ENCODE measurements at regions not wholly inside any gene's neighbourhood (a gene's known extent, or its start where the extent isn't known, plus 50 kb on each side); places are given as distances from the start of the nearest gene placed in this dataset.

- no peaks in the 10 kb centered on the region for H3K9me3 ChIP-seq (ENCODE audit: insufficient read depth, low read length)
- no peak for TF ChIP-seq EZH2phosphoT487 (IDR thresholded peaks at IDR 0.05; ENCODE audit: low read depth)
- TF ChIP-seq, protein P1, sequence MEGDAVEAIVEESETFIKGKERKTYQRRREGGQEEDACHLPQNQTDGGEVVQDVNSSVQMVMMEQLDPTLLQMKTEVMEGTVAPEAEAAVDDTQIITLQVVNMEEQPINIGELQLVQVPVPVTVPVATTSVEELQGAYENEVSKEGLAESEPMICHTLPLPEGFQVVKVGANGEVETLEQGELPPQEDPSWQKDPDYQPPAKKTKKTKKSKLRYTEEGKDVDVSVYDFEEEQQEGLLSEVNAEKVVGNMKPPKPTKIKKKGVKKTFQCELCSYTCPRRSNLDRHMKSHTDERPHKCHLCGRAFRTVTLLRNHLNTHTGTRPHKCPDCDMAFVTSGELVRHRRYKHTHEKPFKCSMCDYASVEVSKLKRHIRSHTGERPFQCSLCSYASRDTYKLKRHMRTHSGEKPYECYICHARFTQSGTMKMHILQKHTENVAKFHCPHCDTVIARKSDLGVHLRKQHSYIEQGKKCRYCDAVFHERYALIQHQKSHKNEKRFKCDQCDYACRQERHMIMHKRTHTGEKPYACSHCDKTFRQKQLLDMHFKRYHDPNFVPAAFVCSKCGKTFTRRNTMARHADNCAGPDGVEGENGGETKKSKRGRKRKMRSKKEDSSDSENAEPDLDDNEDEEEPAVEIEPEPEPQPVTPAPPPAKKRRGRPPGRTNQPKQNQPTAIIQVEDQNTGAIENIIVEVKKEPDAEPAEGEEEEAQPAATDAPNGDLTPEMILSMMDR (IDR thresholded peaks at IDR 0.05; ENCODE audit: low read depth, low read length), result no peak
- H3K9ac ChIP-seq (ENCODE audit: low read length), result no peak overlapping the region
- no peak overlapping the region for H3K4me2 ChIP-seq (ENCODE audit: low read length)
- H4K20me1 ChIP-seq (ENCODE audit: insufficient read depth, low read length), result no peaks in the 10 kb centered on the region
- H3K4me1 ChIP-seq (ENCODE audit: low read length), result no peaks in the 10 kb centered on the region
- no peaks in the 10 kb centered on the region for H3K79me2 ChIP-seq (ENCODE audit: low read length)
- H3K27ac ChIP-seq (ENCODE audit: low read length), result no peak overlapping the region
- H3K36me3 ChIP-seq (replicated peaks; ENCODE audit: low read depth, low read length), result no peaks in the 10 kb centered on the region
- H2AFZ ChIP-seq (ENCODE audit: low read depth, low read length), result no peak overlapping the region
- no peak overlapping the region for H3K4me3 ChIP-seq (ENCODE audit: low read length)
- H3K27me3 ChIP-seq (ENCODE audit: low read depth, low read length), result no peaks in the 10 kb centered on the region
These were observed 633.2 kb downstream of the ACTR3B start for GRCh38 chr7:153392726-153393125.

GRCh38 chr7:153393666-153394065, 634.1 kb downstream of the ACTR3B start:
- Histone ChIP-seq H3K4me1 (ENCODE audit: low read length) (no peaks in the 10 kb centered on the region), H3K9me3 (ENCODE audit: insufficient read depth, low read length) (no peaks in the 10 kb centered on the region), H3K79me2 (ENCODE audit: low read length) (no peaks in the 10 kb centered on the region), H3K4me3 (ENCODE audit: low read length) (no peak overlapping the region), H3K4me2 (ENCODE audit: low read length) (no peak overlapping the region), H3K27me3 (ENCODE audit: low read depth, low read length) (no peaks in the 10 kb centered on the region), H3K9ac (ENCODE audit: low read length) (no peak overlapping the region), H3K27ac (ENCODE audit: low read length) (no peak overlapping the region), H3K36me3 (replicated peaks; ENCODE audit: low read depth, low read length) (no peaks in the 10 kb centered on the region), H4K20me1 (ENCODE audit: insufficient read depth, low read length) (no peaks in the 10 kb centered on the region), H2AFZ (ENCODE audit: low read depth, low read length) (no peak overlapping the region)
- TF ChIP-seq EZH2phosphoT487 (IDR thresholded peaks at IDR 0.05; ENCODE audit: low read depth), result no peak
- TF ChIP-seq, protein P1 (IDR thresholded peaks at IDR 0.05; ENCODE audit: low read depth, low read length), result no peak

GRCh38 chr7:153396475-153396874, 636.9 kb downstream of the ACTR3B start:
- Histone ChIP-seq H3K4me1 (ENCODE audit: low read length) (no peaks in the 10 kb centered on the region), H2AFZ (ENCODE audit: low read depth, low read length) (no peak overlapping the region), H3K4me2 (ENCODE audit: low read length) (no peak overlapping the region), H3K9ac (ENCODE audit: low read length) (no peak overlapping the region), H3K79me2 (ENCODE audit: low read length) (no peaks in the 10 kb centered on the region), H3K27me3 (ENCODE audit: low read depth, low read length) (no peaks in the 10 kb centered on the region), H3K27ac (ENCODE audit: low read length) (no peak overlapping the region), H3K36me3 (replicated peaks; ENCODE audit: low read depth, low read length) (no peaks in the 10 kb centered on the region), H3K9me3 (ENCODE audit: insufficient read depth, low read length) (no peaks in the 10 kb centered on the region), H3K4me3 (ENCODE audit: low read length) (no peak overlapping the region), H4K20me1 (ENCODE audit: insufficient read depth, low read length) (no peaks in the 10 kb centered on the region)
- TF ChIP-seq, protein P1 (IDR thresholded peaks at IDR 0.05; ENCODE audit: low read depth, low read length), result no peak
- TF ChIP-seq EZH2phosphoT487 (IDR thresholded peaks at IDR 0.05; ENCODE audit: low read depth), result no peak

DNA sequence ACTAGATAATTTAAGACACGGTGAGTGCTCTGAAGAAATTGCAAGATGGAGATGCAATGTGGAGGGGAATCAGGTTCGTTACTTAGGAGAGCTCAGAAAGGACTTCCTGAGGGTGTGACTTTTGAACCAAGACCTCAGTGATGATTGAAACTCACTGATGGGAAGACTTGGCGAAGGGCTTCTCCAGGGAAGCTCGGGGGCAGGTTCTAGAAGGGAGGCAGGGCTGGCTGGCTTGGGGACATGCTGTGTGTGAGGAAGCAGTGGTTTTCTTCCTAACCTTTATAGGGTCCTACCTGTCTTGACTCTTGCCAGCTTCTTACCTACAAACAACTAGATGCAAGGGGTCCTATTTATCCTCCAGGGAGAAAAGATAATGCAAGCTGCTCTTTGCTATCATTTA, 637.9 kb downstream of the ACTR3B start:
- TF ChIP-seq, protein P1 (IDR thresholded peaks at IDR 0.05; ENCODE audit: low read depth, low read length), result no peak
- no peak for TF ChIP-seq EZH2phosphoT487 (IDR thresholded peaks at IDR 0.05; ENCODE audit: low read depth)
- no peak overlapping the region for H3K27ac ChIP-seq (ENCODE audit: low read length)
- H3K4me1 ChIP-seq (ENCODE audit: low read length), result no peaks in the 10 kb centered on the region
- H3K36me3 ChIP-seq (replicated peaks; ENCODE audit: low read depth, low read length), result no peaks in the 10 kb centered on the region
- no peaks in the 10 kb centered on the region for H4K20me1 ChIP-seq (ENCODE audit: insufficient read depth, low read length)
- no peaks in the 10 kb centered on the region for H3K27me3 ChIP-seq (ENCODE audit: low read depth, low read length)
- no peak overlapping the region for H2AFZ ChIP-seq (ENCODE audit: low read depth, low read length)
- H3K4me3 ChIP-seq (ENCODE audit: low read length), result no peak overlapping the region
- no peak overlapping the region for H3K4me2 ChIP-seq (ENCODE audit: low read length)
- no peaks in the 10 kb centered on the region for H3K79me2 ChIP-seq (ENCODE audit: low read length)
- no peaks in the 10 kb centered on the region for H3K9me3 ChIP-seq (ENCODE audit: insufficient read depth, low read length)
- no peak overlapping the region for H3K9ac ChIP-seq (ENCODE audit: low read length)
